EL (cell line): ENCODE measurements at regions not wholly inside any gene's neighbourhood (a gene's known extent, or its start where the extent isn't known, plus 50 kb on each side); places are given as distances from the start of the nearest gene placed in this dataset.
A peak's percentile ranks its signal among the peaks of the same experiment; 100 is the strongest.

Experiments used
- DNase-seq: peaks from one replicate; pipeline ENCODE4 v3.0.0-alpha.2; 2016

- DNase-seq, result no peak
These were observed 243.2 kb upstream of the F9 start for GRCh38 chrX:139287155-139287924.

- DNase-seq, result no peak
These were observed 244.2 kb upstream of the F9 start for GRCh38 chrX:139286342-139286741.

GRCh38 chrX:139267851-139268250 is 262.7 kb upstream of the F9 start:
- DNase-seq, result no peak

GRCh38 chrX:139246295-139246694 is 284.2 kb upstream of the F9 start:
- DNase-seq, result no peak

- no peak for DNase-seq
These were observed 293.4 kb upstream of the F9 start for GRCh38 chrX:139237141-139237540.

GRCh38 chrX:139234898-139235297 is 295.6 kb upstream of the F9 start:
- no peak for DNase-seq

GRCh38 chrX:139224953-139225665 is 305.4 kb upstream of the F9 start:
- no peak for DNase-seq

- DNase-seq, result no peak
These were observed 307.9 kb upstream of the F9 start for GRCh38 chrX:139222511-139223200.

- no peak for DNase-seq
These were observed 317.3 kb upstream of the F9 start for GRCh38 chrX:139213241-139213709.

GRCh38 chrX:139211568-139212182 is 318.9 kb upstream of the F9 start:
- DNase-seq, result no peak

GRCh38 chrX:139209342-139209741 is 321.2 kb upstream of the F9 start:
- DNase-seq, result no peak

- no peak for DNase-seq
These were observed 322.9 kb upstream of the F9 start for GRCh38 chrX:139207655-139208054.

GRCh38 chrX:139206914-139207313 is 323.6 kb upstream of the F9 start:
- DNase-seq, result no peak

GRCh38 chrX:139204898-139205667 is 325.5 kb upstream of the F9 start:
- DNase-seq, result no peak

GRCh38 chrX:139204571-139204897 is 326.0 kb upstream of the F9 start:
- DNase-seq, result no peak

- DNase-seq, result peak; percentile 0
These were observed 326.6 kb upstream of the F9 start for GRCh38 chrX:139203651-139204570.

GRCh38 chrX:139202742-139203420 is 327.7 kb upstream of the F9 start:
- DNase-seq, result no peak

- no peak for DNase-seq
These were observed 328.6 kb upstream of the F9 start for GRCh38 chrX:139201924-139202323.

GRCh38 chrX:139200793-139201192 is 329.7 kb upstream of the F9 start:
- no peak for DNase-seq

GRCh38 chrX:139200346-139200745 is 330.2 kb upstream of the F9 start:
- DNase-seq, result no peak

- DNase-seq, result no peak
These were observed 330.6 kb upstream of the F9 start for GRCh38 chrX:139199933-139200332.
